Natural killer cell (primary cell): ENCODE measurements at regions not wholly inside any gene's neighbourhood (a gene's known extent, or its start where the extent isn't known, plus 50 kb on each side); places are given as distances from the start of the nearest gene placed in this dataset.

Experiments
- ATAC-seq, 3 donors: fragments of 150-1000 bp in 2 of 3; fragments of 200-7000 bp in 1 of 3; cut with Tn5 transposase; 1 replicate in 1 of 3; 2 replicates in 2 of 3; pipeline ENCODE4 v1.10.0; 2021; ENCODE audit warnings: mild to moderate bottlenecking in 2 of 3, moderate library complexity in 2 of 3
- DNase-seq, 2 donors: peaks; one replicate each; pipeline versions ENCODE4 v3.0.0 to v3.0.0-alpha.2; 2013 to 2021; ENCODE audit warnings: mixed read lengths in 1 of 2
- H3K27ac ChIP-seq: one replicate; pipeline ENCODE4 v1.5.1; 2013; ENCODE audit warnings: mild to moderate bottlenecking, low read length
- H3K27me3 ChIP-seq: one replicate; pipeline ENCODE4 v1.6.1; 2013; ENCODE audit warnings: low read length; ENCODE audit not compliant: control insufficient read depth, insufficient read depth
- H3K36me3 ChIP-seq: one replicate; pipeline ENCODE4 v1.6.1; 2013; ENCODE audit warnings: low read length; ENCODE audit not compliant: control insufficient read depth, insufficient read depth
- H3K4me1 ChIP-seq: one replicate; pipeline ENCODE4 v1.6.1; 2013; ENCODE audit warnings: low read length; ENCODE audit not compliant: control insufficient read depth, insufficient read depth
- H3K4me3 ChIP-seq: one replicate; pipeline ENCODE4 v1.5.1; 2013; ENCODE audit warnings: low read length
- H3K9me3 ChIP-seq: one replicate; pipeline ENCODE4 v1.6.1; 2013; ENCODE audit warnings: low read length; ENCODE audit not compliant: control insufficient read depth, insufficient read depth
- H3K27ac Mint-ChIP-seq, 2 donors: one replicate each; pipeline ENCODE4 v1.8.0; 2022; ENCODE audit warnings: mild to moderate bottlenecking in 2 of 2, mixed read lengths in 2 of 2, moderate library complexity in 1 of 2
- H3K27me3 Mint-ChIP-seq, 2 donors: one replicate each; pipeline ENCODE4 v1.8.0; 2022; ENCODE audit warnings: low read depth in 2 of 2, mixed read lengths in 2 of 2
- H3K36me3 Mint-ChIP-seq: one replicate; pipeline ENCODE4 v1.8.0; 2022; ENCODE audit warnings: mixed read lengths
- H3K4me1 Mint-ChIP-seq, 2 donors: one replicate each; pipeline ENCODE4 v1.8.0; 2022; ENCODE audit warnings: mixed read lengths in 2 of 2
- H3K4me3 Mint-ChIP-seq: one replicate; pipeline ENCODE4 v1.8.0; 2022; ENCODE audit warnings: mild to moderate bottlenecking, moderate library complexity, mixed read lengths
- H3K9me3 Mint-ChIP-seq, 2 donors: one replicate each; pipeline ENCODE4 v1.8.0; 2022; ENCODE audit warnings: mixed read lengths in 2 of 2
- CTCF ChIP-seq: fragments of 200-600 bp; IDR thresholded peaks from one replicate; pipeline ENCODE4 v1.8.0; 2022; ENCODE audit warnings: antibody characterized with exemption
- WGBS: methylation state at CpG from one replicate; pipeline ENCODE4 v1.1.7; 2013; ENCODE audit warnings: missing lambda C conversion rate; ENCODE audit not compliant: insufficient coverage; 5-methylcytosine and 5-hydroxymethylcytosine counted together
- intact Hi-C: fragments of 100-400 bp; cut with micrococcal nuclease; formaldehyde crosslinking; loops from one replicate; pipeline ENCODE4 v1.14.2; 2022

GRCh38 chr20:11473983-11474382, 443.7 kb upstream of the BTBD3 start:
- no peaks in the 10 kb centered on the region for H3K4me1 Mint-ChIP-seq
- no peaks in the 10 kb centered on the region for H3K27me3 ChIP-seq
- no peak overlapping the region for H3K27ac Mint-ChIP-seq
- peaks cover 13% of the 10 kb centered on the region for H3K9me3 ChIP-seq
- H3K27ac ChIP-seq: no peak overlapping the region
- H3K36me3 Mint-ChIP-seq: peaks cover 23% of the 10 kb centered on the region
- peaks cover 18 to 19% of the 10 kb centered on the region in 2 donors for H3K9me3 Mint-ChIP-seq
- DNase-seq (no peak), ATAC-seq (no peak)
- no peak overlapping the region for H3K4me3 Mint-ChIP-seq
- intact Hi-C loops: no loop called here
- no peaks in the 10 kb centered on the region for H3K4me1 ChIP-seq
- H3K4me3 ChIP-seq: no peak overlapping the region
- no peaks in the 10 kb centered on the region for H3K27me3 Mint-ChIP-seq
- no peak for TF ChIP-seq CTCF
- H3K36me3 ChIP-seq: no peaks in the 10 kb centered on the region

GRCh38 chr20:11483697-11484096, 434.0 kb upstream of the BTBD3 start:
- H3K4me3 Mint-ChIP-seq: no peak overlapping the region
- ATAC-seq (no peak), DNase-seq (no peak)
- H3K9me3 ChIP-seq: no peaks in the 10 kb centered on the region
- no peaks in the 10 kb centered on the region for H3K36me3 Mint-ChIP-seq
- H3K27me3 ChIP-seq: no peaks in the 10 kb centered on the region
- H3K27me3 Mint-ChIP-seq: no peaks in the 10 kb centered on the region
- H3K27ac ChIP-seq: no peak overlapping the region
- H3K36me3 ChIP-seq: no peaks in the 10 kb centered on the region
- WGBS: 100% methylated on average over 1 of the region's 1 CpG
- no peak overlapping the region for H3K27ac Mint-ChIP-seq
- H3K4me1 Mint-ChIP-seq: no peaks in the 10 kb centered on the region
- H3K9me3 Mint-ChIP-seq: peaks cover 6 to 9% of the 10 kb centered on the region in 2 donors
- no peak for TF ChIP-seq CTCF
- intact Hi-C loops: no loop called here
- H3K4me1 ChIP-seq: no peaks in the 10 kb centered on the region
- no peak overlapping the region for H3K4me3 ChIP-seq

GRCh38 chr20:11484479-11484878, 433.2 kb upstream of the BTBD3 start:
- no peak overlapping the region for H3K4me3 Mint-ChIP-seq
- intact Hi-C loops: no loop called here
- DNase-seq (no peak), ATAC-seq (no peak)
- WGBS: no CpG with 5 or more reads among the region's 1 CpG
- H3K36me3 Mint-ChIP-seq: no peaks in the 10 kb centered on the region
- H3K4me1 ChIP-seq: no peaks in the 10 kb centered on the region
- no peaks in the 10 kb centered on the region for H3K4me1 Mint-ChIP-seq
- H3K36me3 ChIP-seq: no peaks in the 10 kb centered on the region
- H3K27ac ChIP-seq: no peak overlapping the region
- H3K27me3 ChIP-seq: no peaks in the 10 kb centered on the region
- no peaks in the 10 kb centered on the region for H3K27me3 Mint-ChIP-seq
- TF ChIP-seq CTCF: no peak
- no peaks in the 10 kb centered on the region for H3K9me3 ChIP-seq
- H3K4me3 ChIP-seq: no peak overlapping the region
- no peak overlapping the region for H3K27ac Mint-ChIP-seq
- H3K9me3 Mint-ChIP-seq: peaks cover 8 to 10% of the 10 kb centered on the region in 2 donors

GRCh38 chr20:11492386-11492785, 425.3 kb upstream of the BTBD3 start:
- Mint-ChIP-seq H3K27ac (no peak overlapping the region), H3K27me3 (no peaks in the 10 kb centered on the region), H3K4me3 (no peak overlapping the region), H3K36me3 (no peaks in the 10 kb centered on the region), H3K4me1 (no peaks in the 10 kb centered on the region), H3K9me3 (peaks cover 7 to 13% of the 10 kb centered on the region in 2 donors)
- H3K36me3 ChIP-seq: no peaks in the 10 kb centered on the region
- no peaks in the 10 kb centered on the region for H3K4me1 ChIP-seq
- no peak overlapping the region for H3K27ac ChIP-seq
- DNase-seq (no peak), ATAC-seq (no peak)
- no peaks in the 10 kb centered on the region for H3K27me3 ChIP-seq
- intact Hi-C loops: no loop called here
- H3K9me3 ChIP-seq: no peaks in the 10 kb centered on the region
- TF ChIP-seq CTCF: no peak
- H3K4me3 ChIP-seq: no peak overlapping the region
